ENCODE measurements at regions not wholly inside any gene's neighbourhood (a gene's known extent, or its start where the extent isn't known, plus 50 kb on each side); places are given as distances from the start of the nearest gene placed in this dataset.

- TF ChIP-seq EZH2 (IDR thresholded peaks at IDR 0.05) (no peak), POLR2AphosphoS5 (IDR thresholded peaks at IDR 0.05; ENCODE audit: borderline replicate concordance, low read depth, low read length) (no peak)
These were observed 119.1 kb upstream of the ANKFN1 start for GRCh38 chr17:56034197-56034635.
